OCI-M2 (cell line): ENCODE measurements at regions not wholly inside any gene's neighbourhood (a gene's known extent, or its start where the extent isn't known, plus 50 kb on each side); places are given as distances from the start of the nearest gene placed in this dataset.
"Not testable (repeated sequence)": the region's sequence is repeated elsewhere in the genome, so short reads cannot be mapped to it uniquely, and the experiment has no call there.

Source experiments
- DNase-seq: peaks from one replicate; lab custom pipeline; 2025; ENCODE audit not compliant: unreplicated experiment; lab: John Stamatoyannopoulos, UW

DNA sequence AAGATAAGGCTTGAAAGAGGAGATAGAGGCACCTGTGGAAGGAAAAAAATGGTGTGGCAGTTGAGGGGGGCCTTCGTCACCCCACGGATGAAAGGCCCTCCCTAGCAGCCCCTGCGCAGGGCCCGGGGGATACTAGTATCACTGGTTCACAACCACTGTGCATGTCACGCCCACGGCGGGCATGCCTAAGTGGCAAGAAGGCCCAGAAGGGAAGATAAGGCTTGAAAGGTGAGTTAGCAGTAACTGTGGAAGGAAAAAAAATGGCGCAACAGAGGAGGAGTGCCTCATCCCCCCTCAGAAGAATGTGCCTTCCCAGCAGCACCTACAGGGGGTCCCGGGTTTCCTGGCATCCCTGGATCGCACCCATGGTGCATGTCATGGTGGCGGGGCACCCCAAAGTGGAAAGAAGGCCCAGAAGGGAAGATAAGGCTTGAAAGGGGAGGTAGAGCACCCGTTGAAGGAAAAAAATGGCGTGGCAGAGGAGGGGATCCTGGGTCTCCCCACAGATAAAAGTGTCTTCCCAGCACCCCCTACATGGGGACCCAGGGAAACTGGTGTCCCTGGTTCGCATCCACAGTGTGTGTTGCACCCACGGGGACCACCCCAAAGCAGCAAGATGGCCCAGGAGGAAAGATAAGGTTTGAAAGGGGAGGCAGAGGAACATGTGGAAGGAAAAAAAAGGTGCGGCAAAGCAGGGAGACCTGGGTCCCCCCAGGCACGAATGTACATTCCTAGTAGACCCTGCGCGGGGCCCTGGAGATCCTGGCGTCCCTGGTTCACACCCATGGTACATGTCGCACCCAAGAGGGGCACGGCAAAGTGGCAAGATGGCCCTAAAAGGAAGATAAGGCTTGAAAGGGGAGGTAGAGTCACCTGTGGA lies 279.2 kb downstream of the ALG10 start:
- DNase-seq, result no peak

DNA sequence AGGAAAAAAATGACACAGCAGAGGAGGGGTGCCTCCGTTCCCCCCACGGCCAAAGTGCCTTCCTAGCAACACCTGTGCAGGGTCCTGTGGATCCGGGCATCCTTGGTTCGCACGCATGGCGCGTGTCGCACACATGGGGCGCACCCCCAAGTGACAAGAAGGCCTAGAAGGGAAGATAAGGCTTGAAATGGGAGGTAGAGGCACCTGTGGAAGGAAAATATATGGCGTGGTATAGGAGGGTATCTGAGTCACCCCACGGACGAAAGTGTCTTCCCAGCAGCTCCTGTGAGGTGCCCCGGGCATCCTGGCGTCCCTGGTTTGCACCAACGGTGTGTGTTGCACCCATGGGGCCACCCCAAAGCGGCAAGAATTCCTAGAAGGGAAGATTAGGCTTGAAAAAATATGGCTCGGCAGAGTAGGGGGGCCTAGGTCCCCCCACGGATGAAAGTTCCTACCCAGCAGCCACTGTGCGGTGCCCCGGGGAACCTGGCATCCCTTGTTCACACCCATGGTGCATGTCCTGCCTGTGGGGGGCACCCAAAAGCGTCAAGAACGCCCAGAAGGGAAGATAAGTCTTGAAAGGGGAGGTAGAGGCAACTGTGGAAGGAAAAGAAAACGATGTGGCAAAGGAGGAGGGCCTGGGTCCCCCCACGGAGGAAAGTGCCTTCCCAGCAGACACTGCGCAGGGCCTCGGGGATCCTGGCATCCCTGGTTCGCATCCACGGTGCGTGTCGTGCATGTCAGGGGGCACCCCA lies 280.0 kb downstream of the ALG10 start:
- no peak for DNase-seq

DNA sequence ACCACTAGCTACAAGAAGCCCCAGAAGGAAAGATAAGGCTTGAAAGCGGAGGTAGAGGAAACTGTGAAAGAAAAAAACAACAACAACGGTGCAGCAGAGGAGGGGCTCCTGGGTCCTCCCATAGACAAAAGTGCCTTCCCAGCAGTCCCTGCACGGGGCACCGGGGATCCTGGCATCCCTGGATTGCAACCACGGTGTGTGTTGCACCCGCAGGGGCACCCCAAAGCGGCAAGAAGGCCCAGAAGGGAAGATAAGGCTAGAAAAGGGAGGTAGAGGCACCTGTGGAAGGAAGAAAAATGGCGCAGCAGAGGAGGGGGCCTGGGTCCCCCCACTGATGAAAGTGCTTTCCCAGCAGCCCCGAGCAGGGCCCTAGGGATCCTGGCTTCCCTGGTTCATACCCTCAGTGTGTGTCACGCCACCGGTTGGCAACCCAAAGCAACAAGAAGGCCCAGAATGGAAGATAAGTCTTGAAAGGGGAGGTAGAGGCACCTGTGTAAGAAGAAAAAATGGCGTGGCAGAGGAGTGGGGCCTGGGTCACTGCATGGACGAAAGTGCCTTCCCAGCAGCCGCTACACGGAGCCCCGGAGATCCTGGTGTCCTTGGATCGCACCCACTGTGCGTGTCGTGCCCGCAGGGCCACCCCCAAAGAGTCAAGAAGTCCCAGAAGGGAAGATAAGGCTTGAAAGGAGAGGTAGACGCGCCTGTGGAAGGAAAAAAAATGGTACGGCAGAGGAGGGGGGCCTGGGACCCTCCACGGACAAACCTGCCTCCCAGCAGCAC lies 281.0 kb downstream of the ALG10 start:
- DNase-seq, result no peak

DNA sequence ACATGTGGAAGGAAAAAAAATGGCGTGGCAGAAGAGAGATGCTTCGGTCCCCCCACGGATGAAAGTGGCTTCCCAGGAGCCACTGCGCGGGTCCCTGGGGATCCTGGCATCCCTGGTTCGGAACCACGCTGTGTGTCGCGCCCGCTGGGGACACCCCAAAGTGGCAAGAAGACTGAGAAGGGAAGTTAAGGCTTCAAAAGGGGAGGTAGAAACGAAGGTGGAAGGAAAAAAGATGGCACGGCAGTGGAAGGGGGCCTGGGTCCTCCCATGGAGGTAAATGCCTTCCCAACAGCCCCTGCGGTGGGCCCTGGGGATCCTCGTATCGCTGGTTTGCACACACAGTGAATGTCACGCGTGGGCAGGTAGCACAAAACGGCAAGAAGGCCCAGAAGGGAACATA lies 281.7 kb downstream of the ALG10 start:
- DNase-seq, result no peak

DNA sequence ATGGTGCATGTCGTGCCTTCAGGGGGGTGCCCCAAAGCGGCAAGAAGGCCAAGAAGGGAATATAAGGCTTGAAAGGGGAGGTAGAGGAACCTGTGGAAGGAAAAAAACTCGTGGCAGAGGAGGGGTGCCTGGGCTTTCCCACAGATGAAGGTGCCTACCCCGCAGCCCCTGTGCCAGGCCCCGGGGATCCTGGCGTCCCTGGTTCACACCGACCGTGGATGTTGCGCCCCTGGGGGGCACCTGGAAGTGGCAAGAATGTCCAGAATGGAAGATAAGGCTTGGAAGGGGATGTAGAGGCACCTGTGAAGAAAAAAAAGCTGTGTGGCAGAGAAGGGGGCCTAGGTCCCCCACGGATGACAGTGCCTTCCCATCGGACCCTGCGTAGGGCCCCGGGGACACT lies 282.2 kb downstream of the ALG10 start:
- DNase-seq, result no peak

DNA sequence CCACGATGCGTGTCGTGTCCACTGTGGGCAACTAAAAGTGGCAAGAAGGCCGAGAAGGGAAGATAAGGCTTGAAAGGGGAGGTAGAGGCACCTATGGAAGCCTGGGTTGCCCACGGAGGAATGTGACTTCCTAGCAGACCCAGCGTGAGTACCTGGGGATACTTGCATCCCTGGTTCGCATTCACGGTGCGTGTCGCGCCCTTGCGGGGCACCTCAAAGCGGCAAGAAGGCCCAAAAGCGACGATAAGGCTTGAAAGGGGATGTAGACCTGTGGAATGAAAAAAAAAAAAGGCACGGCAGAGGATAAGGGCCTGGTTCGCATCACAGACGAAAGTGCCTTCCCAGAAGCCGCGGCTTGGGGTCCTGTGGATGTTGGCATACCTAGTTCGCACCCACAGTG lies 282.9 kb downstream of the ALG10 start:
- no peak for DNase-seq

DNA sequence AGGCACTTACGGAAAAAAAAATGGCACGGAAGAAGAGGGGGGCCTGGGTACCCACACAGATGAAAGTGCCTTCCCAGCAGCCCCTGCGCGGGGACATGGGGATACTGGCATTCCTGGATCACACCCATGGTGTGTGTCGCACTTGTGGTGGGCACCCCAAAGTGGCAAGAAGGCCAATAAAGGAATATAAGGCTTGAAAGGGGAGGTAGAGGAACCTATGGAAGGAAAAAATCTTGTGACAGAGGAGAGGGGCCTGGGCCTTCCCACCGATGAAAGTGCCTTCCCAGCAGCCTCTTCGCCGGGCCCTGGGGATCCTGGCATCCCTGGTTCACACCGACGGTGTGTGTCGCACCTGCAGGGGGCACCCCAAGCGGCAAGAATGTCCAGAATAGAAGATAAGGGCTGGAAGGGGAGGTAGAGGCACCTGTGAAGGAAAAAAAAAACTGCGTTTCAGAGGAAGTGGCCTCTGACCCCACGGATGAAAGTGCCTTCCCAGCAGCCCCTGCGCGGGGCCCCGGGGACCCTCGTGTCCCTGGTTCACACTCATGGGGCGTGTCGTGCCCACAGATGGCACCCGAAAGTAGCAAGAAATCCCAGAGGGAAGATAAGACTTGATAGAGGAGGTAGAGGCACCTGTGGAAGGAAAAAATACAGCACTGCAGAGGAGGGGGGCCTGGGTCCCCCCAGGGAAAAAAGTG lies 284.0 kb downstream of the ALG10 start:
- DNase-seq, result no peak

DNA sequence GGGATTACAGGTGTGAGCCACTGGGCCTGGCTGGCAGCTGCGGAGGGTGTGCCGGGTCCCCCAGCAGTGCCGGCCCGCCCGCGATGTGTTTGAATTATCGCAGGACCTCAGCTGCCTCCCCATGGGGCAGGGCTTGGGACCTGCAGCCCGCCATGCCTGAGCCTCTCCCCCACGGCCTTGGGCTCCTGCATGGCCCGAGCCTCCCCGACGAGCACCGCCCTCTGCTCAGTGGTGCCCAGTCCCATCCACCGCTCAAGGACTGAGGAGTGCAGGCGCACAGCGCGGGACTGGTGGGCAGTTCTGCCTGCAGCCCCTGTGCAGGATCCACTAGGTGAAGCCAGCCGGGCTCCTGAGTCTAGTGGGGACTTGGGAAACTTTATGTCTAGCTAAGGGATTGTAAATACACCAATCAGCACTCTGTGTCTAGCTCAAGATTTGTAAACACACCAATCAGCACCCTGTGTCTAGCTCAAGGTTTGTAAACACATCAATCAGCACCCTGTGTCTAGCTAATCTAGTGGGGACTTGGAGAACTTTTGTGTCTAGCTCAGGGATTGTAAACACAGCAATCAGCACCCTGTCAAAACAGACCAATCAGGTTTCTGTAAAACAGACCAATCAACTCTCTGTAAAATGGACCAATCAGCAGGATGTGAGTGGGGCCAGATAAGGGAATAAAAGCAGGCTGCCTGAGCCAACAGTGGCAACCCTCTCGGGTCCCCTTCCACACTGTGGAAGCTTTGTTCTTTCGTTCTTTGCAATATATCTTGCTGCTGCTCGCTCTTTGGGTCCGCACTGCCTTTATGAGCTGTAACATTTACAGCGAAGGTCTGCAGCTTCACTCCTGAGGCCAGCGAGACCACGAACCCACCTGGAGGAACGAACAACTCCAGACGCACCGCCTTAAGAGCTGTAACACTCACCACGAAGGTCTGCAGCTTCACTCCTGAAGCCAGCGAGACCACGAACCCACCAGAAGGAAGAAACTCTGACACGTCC lies 287.8 kb downstream of the ALG10 start:
- not testable (repeated sequence) for DNase-seq

DNA sequence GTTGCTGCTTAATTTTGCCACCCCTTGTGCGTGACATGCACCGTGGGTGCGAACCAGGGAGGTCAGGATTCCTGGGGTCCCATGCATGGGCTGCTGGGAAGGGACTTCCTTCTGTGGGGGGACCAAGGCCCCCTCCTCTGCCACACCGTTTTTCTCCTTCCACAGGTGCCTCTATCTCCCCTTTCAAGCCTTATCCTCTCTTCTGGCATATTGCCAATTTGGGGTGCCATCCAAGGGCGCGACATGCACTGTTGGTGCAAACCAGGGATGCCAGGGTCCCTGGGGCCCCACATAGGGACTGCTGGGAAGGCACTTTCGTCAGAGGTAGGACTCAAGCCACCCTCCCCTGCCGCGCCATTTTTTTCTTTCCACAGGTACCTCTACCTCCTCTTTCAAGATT lies 289.0 kb downstream of the ALG10 start:
- DNase-seq, result no peak

DNA sequence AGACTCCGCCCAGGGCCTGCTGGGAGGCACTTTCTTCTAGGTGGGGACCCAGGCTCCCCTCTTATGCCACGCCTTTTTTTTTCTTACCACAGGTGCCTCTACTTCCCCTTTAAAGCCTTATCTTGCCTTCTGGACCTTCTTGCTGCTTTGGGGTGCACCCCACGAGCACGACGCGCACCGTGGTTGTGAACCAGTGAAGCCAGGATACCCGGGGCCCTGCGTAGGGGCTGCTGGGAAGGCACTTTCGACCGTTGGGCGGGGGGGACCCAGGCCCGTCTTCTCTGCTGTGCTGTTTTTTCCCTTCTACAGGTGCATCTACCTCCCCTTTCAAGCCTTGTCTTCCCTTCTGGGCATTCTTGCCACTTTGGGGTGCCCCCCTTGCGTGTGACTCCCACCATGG lies 305.4 kb downstream of the ALG10 start:
- DNase-seq, result no peak

DNA sequence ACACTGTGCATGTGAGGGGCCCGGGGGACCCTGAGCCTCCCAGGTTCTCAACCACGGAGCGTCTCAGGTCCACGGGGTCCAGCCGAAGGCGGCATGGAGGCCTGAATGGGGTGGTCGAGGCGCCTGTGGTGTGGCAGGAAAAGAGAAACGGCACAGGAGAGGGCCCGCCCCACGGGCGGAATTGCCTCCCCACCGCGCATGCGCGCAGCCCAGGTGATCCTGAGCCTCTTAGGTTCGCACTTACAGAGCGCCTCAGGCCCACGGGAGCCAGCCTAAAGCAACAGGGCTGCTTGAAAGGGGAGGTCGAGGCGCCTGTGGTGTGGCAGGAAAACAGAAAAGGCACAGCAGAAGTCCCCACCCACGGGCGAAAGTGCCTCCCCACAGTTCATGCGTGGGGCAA lies 311.0 kb downstream of the ALG10 start:
- DNase-seq, result no peak

DNA sequence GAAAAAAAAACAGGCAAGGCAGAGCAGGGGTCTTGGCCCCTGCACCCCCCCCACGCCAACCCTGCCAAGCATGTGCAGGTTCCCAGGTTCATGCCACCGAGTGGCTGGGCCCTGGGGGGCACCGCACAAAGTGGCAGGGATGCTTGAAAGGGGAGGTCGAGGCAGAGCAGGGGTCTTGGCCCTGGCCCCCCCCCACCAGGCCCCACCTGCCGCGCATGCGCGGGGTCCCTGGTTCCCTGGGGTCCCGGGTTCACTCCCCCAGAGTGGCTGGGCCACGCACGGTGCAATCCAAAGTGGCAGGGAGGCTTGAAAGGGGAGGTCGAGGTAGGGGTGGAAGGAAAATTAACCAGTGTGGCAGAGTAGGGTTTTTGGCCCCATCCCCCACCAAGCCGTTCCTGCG lies 312.2 kb downstream of the ALG10 start:
- no peak for DNase-seq

DNA sequence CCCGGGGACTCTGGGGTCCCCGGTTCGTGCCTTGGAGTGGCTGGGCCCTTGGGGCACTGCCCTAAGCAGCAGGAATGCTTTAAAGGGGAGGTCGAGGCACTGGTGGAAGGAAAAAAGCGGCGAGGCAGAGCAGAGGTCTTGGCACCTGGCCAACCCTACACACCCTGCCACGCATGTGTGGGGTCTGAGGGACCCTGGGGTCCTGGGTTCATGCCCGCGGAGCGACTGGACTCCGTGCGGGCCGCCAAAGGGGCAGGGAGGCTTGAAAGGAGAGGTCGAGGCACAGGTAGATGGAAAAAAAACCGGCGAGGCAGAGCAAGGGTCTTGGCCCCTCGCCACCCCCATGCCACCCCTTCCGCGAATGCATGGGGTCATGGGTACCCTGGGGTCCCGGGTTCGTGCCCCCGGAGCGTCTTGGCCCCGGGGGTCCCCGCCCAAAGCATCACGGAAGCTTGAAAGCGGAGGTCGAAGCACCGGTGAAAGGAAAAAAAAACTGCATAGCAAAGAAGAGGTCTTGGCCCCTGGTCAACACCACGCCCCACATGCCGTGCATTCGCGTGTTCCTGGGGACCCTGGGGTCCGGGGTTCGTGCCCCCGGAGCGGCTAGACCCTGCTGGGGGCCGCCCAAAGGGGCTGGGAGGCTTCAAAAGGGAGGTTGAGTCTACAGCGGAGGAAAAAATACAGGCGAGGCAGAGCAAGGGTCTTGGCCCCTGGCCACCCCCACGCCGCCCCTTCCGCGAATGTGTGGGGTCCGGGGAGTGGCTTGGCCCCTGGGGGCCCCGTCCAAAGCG lies 312.9 kb downstream of the ALG10 start:
- no peak for DNase-seq

DNA sequence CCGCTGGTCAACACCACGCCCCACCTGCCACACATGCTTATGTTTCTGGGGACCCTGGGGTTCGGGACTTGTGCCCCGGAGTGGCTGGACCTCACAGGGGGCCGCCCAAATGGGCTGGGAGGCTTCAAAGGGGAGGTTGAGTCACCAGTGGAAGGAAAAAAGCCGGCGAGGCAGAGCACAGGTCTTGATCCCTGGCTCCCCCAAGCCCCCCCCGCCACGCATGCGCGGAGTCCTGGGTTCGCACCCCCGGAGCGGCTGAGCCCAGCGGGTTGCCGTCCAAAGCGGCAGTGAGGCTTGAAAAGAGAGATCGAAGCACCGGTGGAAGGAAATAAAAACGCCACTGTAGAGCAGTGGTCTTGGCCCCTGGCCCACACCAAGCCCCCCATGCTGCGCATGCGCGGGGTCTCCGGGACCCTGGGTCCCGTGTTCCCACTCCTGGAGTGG lies 313.5 kb downstream of the ALG10 start:
- DNase-seq, result no peak

DNA sequence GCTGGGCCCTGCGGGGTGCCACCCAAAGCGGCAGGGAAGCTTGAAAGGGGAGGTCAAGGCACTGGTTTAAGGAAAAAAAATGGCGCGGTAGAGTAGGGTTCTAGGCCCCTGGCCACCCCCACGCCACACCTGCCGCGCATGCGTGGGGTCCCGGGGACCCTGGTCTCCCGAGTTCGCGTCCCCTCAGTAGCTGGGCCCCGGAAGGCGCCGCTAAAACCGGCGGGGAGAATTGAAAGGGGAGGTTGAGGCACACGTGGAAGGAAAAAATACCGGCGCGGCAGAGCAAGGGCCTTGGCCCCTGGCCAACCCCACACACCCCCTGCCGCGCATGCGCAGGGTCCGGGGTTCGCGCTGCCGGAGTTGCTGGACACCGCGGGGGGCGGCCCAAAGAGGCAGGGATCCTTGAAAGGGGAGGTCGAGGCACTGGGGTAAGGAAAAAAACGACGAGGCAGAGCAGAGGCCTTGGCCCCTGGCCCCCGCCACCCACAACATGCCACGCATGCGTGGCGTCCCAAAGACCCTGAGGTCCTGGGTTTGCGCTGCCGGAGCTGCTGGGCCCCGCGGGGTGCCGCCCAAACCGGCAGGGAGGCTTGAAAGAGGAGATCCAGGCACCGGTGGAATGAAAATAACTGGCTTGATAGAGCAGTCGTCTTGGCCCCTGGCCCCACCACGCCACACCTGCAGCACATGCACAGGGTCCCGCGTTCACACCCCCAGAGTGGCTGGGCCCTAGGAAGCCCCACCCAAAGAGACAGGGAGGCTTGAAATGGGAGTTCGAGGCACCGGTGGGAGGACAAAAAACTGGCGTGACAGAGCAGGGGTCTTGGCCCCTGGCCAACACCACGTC lies 314.5 kb downstream of the ALG10 start:
- no peak for DNase-seq

DNA sequence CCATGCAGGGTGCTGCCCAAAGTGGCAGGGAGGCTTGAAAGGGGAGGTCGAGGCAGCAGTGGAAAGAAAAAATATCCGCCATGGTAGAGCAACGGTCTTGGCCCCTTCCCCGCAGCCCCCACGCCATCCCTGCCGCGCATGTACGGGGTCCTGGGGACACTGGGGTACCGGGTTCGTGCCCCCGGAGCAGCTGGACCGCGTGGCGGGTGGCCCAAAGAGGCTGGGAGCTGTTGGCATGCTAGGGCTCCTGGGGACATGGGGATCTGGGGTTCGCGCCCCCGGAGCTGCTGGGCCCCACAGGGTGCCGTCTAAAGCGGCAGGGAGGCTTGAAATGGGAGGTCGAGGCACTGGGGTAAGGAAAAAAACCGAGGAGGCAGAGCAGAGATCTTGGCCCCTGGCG lies 316.5 kb downstream of the ALG10 start:
- no peak for DNase-seq

DNA sequence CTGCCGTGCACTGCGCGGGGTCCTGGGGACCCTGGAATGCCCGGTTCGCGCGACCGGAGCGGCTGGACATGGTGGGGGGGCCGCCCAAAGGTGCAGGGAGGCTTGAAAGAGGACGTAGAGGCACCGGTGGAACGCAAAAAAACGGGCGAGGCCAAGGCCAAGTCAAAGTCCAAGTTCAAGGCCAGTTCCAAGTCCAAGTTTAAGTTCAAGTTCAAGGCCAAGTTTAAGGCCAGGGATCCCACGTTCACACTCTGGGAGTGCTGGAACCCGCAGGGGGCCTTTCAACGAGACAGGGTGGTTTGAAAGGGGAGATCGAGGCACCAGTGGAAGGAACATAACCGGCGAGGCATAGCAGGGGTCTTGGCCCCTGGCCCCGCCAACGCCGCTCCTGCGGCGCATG lies 317.6 kb downstream of the ALG10 start:
- no peak for DNase-seq
